ENCODE measurements at regions not wholly inside any gene's neighbourhood (a gene's known extent, or its start where the extent isn't known, plus 50 kb on each side); places are given as distances from the start of the nearest gene placed in this dataset.

DNA sequence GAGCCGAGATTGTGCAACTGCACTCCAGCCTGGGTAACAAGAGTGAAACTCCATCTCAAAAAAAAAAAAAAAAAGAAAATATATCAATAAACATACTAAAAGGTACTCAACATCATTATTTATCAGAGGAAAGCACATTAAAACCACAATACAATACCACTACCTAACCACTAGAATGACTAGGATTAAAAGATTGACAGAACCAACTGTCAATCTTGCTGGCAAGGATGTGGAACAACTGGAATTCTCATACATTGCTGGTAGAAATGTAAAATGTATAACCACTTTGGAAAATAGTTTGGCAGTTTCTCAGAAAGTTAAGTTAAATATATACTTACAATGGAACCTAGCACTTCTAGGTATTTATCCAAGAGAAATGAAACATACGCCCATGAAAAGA, 88.6 kb downstream of the B3GNT2 start:
- no peaks in the 10 kb centered on the region for H3K9me3 ChIP-seq (ENCODE audit: low read length)
- H3K36me3 ChIP-seq (ENCODE audit: insufficient read depth, low read length) = no peaks in the 10 kb centered on the region
- no peaks in the 10 kb centered on the region for H3K27me3 ChIP-seq (ENCODE audit: control insufficient read depth in 1 of 2, insufficient read depth in 2 of 2, low read length in 2 of 2)
- H3K4me1 ChIP-seq (ENCODE audit: insufficient read depth, low read length) = peaks cover 9% of the 10 kb centered on the region
- no peak overlapping the region for H3K4me3 ChIP-seq (ENCODE audit: low read depth in 1 of 2, low read length in 2 of 2)
- H3K27ac ChIP-seq (ENCODE audit: low read depth, low read length) = no peak overlapping the region
- no peak overlapping the region for H3K9ac ChIP-seq (ENCODE audit: low read length)

DNA sequence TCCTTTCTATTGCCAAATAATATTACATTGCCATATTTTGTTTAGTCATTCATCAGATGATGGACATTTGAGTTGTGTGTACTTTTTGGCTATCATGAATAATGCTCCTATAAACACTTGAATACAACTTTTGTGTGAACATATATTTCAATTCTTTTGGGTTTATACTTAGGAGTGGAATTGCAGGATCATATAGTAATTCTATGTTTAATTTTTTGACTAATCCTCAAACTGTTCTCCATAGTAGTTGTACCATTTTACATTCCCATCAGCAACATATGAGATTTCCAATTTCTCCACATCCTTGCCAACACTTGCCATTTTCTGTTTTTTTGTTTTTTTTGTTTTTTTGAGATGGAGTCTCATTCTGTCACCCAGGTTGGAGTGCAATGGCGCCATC, 87.2 kb downstream of the B3GNT2 start:
- Histone ChIP-seq H3K27me3 (ENCODE audit: control insufficient read depth in 1 of 2, insufficient read depth in 2 of 2, low read length in 2 of 2) (no peaks in the 10 kb centered on the region), H3K9ac (ENCODE audit: low read length) (no peak overlapping the region), H3K9me3 (ENCODE audit: low read length) (no peaks in the 10 kb centered on the region), H3K27ac (ENCODE audit: low read depth, low read length) (no peak overlapping the region), H3K4me1 (ENCODE audit: insufficient read depth, low read length) (peaks cover 4% of the 10 kb centered on the region), H3K4me3 (ENCODE audit: low read depth in 1 of 2, low read length in 2 of 2) (no peak overlapping the region), H3K36me3 (ENCODE audit: insufficient read depth, low read length) (no peaks in the 10 kb centered on the region)

DNA sequence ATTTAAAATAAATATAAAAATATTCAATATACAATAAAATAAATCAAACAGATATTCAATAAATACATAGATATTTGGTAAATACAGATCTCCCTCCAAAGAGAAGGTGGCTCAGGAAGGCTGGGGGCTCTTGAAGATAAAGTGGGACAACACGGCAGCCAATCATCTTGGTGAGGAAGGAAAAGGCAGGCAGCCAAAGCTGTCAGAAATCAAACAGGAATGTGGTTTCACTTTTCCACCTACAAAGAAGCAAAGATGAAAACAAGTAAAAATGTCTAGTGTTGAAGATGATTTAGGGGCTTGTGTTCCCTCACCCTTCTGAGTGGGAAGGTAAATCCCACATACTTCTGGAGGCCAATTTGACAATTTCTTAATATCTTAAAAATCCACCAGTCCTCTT, 85.7 kb downstream of the B3GNT2 start:
- H3K9ac ChIP-seq (ENCODE audit: low read length) = no peak overlapping the region
- H3K27ac ChIP-seq (ENCODE audit: low read depth, low read length) = no peak overlapping the region
- no peaks in the 10 kb centered on the region for H3K27me3 ChIP-seq (ENCODE audit: control insufficient read depth in 1 of 2, insufficient read depth in 2 of 2, low read length in 2 of 2)
- H3K4me1 ChIP-seq (ENCODE audit: insufficient read depth, low read length) = no peaks in the 10 kb centered on the region
- no peaks in the 10 kb centered on the region for H3K9me3 ChIP-seq (ENCODE audit: low read length)
- H3K36me3 ChIP-seq (ENCODE audit: insufficient read depth, low read length) = no peaks in the 10 kb centered on the region
- H3K4me3 ChIP-seq (ENCODE audit: low read depth in 1 of 2, low read length in 2 of 2) = no peak overlapping the region

DNA sequence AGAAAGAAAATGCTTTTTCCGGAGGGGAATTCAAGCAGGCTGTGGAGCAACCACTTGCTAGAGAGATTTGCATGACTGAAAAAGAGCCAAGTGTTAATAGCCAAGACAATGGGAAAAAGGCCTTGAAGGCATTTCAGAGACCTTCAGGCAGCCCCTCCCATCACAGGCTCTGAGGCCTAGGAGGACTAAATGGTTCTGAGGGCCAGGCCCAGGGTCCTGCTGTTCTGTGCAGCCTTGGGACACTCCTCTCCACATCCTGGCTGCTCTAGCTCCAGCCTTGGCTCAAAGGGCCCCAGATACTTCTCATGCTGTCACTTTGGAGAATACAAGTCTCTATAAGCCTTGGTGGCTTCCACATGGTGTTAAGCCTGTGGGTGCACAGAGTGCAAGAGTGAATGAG, 81.8 kb downstream of the B3GNT2 start:
- no peak overlapping the region for H3K9ac ChIP-seq (ENCODE audit: low read length)
- H3K4me1 ChIP-seq (ENCODE audit: insufficient read depth, low read length) = no peaks in the 10 kb centered on the region
- H3K27me3 ChIP-seq (ENCODE audit: control insufficient read depth in 1 of 2, insufficient read depth in 2 of 2, low read length in 2 of 2) = no peaks in the 10 kb centered on the region
- no peaks in the 10 kb centered on the region for H3K36me3 ChIP-seq (ENCODE audit: insufficient read depth, low read length)
- no peaks in the 10 kb centered on the region for H3K9me3 ChIP-seq (ENCODE audit: low read length)
- no peak overlapping the region for H3K4me3 ChIP-seq (ENCODE audit: low read depth in 1 of 2, low read length in 2 of 2)
- H3K27ac ChIP-seq (ENCODE audit: low read depth, low read length) = no peak overlapping the region

Data from muscle layer of colon (tissue), 2 donors.